RWPE2 (cell line): ENCODE measurements at regions not wholly inside any gene's neighbourhood (a gene's known extent, or its start where the extent isn't known, plus 50 kb on each side); places are given as distances from the start of the nearest gene placed in this dataset.

Experiments
- ATAC-seq: fragments of 200-7000 bp; cut with Tn5 transposase; 3 replicates; pipeline ENCODE4 v1.9.1; 2021; ENCODE audit warnings: low read depth
- DNase-seq: peaks from one replicate; pipeline ENCODE4 v3.0.0-alpha.2; 2020; ENCODE audit warnings: low spot score
- H3K27ac ChIP-seq: fragments of 450-650 bp; 2 replicates; pipeline ENCODE4 v1.5.1; 2017; ENCODE audit warnings: mild to moderate bottlenecking; ENCODE audit not compliant: poor library complexity, severe bottlenecking
- H3K27me3 ChIP-seq: fragments of 250-450 bp; sonication (Bioruptor Pico); 2 replicates; pipeline ENCODE4 v1.5.1; 2021; ENCODE audit warnings: mild to moderate bottlenecking, moderate library complexity; ENCODE audit not compliant: insufficient read depth, poor library complexity, severe bottlenecking
- H3K36me3 ChIP-seq: fragments of 250-450 bp; sonication (Bioruptor Pico); 2 replicates; pipeline ENCODE4 v1.5.1; 2020; ENCODE audit warnings: low read depth, mild to moderate bottlenecking, moderate library complexity
- H3K4me1 ChIP-seq: fragments of 250-450 bp; sonication (Bioruptor Pico); 2 replicates; pipeline ENCODE4 v1.5.1; 2021; ENCODE audit warnings: mild to moderate bottlenecking, moderate library complexity; ENCODE audit not compliant: insufficient read depth, poor library complexity, severe bottlenecking
- H3K4me3 ChIP-seq: fragments of 250-450 bp; sonication (Bioruptor Pico); 2 replicates; pipeline ENCODE4 v1.5.1; 2021; ENCODE audit warnings: mild to moderate bottlenecking, moderate library complexity; ENCODE audit not compliant: severe bottlenecking
- H3K9me3 ChIP-seq: fragments of 250-450 bp; sonication (Bioruptor Pico); 2 replicates; pipeline ENCODE4 v1.5.1; 2021; ENCODE audit warnings: mild to moderate bottlenecking, moderate library complexity; ENCODE audit not compliant: severe bottlenecking
- CTCF ChIP-seq: fragments of 450-650 bp; IDR thresholded peaks from one replicate; pipeline ENCODE4 v1.5.1; 2017; ENCODE audit warnings: mild to moderate bottlenecking, moderate library complexity; ENCODE audit not compliant: poor library complexity, severe bottlenecking

GRCh38 chr3:6216135-6217026 is 644.5 kb upstream of the GRM7 start:
- no peak for TF ChIP-seq CTCF
- Histone ChIP-seq H3K36me3 (no peaks in the 10 kb centered on the region), H3K27ac (no peak overlapping the region), H3K27me3 (no peaks in the 10 kb centered on the region), H3K9me3 (no peaks in the 10 kb centered on the region), H3K4me1 (no peaks in the 10 kb centered on the region), H3K4me3 (no peak overlapping the region)
- ATAC-seq, result no peak
- DNase-seq, result no peak

- TF ChIP-seq CTCF, result no peak
- H3K4me3 ChIP-seq, result no peak overlapping the region
- ATAC-seq, result no peak
Measured at GRCh38 chr3:6220447-6220846, 640.5 kb upstream of the GRM7 start.

GRCh38 chr3:6222069-6222468 is 638.8 kb upstream of the GRM7 start:
- Histone ChIP-seq H3K4me1 (no peaks in the 10 kb centered on the region), H3K36me3 (no peaks in the 10 kb centered on the region), H3K4me3 (no peak overlapping the region), H3K27me3 (no peaks in the 10 kb centered on the region), H3K9me3 (no peaks in the 10 kb centered on the region), H3K27ac (no peak overlapping the region)
- ATAC-seq (no peak), DNase-seq (no peak)
- no peak for TF ChIP-seq CTCF

More at GRCh38 chr3:6220447-6220846, 640.5 kb upstream of the GRM7 start:
- H3K27ac ChIP-seq, result no peak overlapping the region
- H3K27me3 ChIP-seq, result no peaks in the 10 kb centered on the region
- no peak for DNase-seq
- H3K9me3 ChIP-seq, result no peaks in the 10 kb centered on the region
- no peaks in the 10 kb centered on the region for H3K36me3 ChIP-seq
- no peaks in the 10 kb centered on the region for H3K4me1 ChIP-seq

GRCh38 chr3:6223572-6223971 is 637.3 kb upstream of the GRM7 start:
- Histone ChIP-seq H3K36me3 (no peaks in the 10 kb centered on the region), H3K4me3 (no peak overlapping the region), H3K27ac (no peak overlapping the region), H3K4me1 (no peaks in the 10 kb centered on the region), H3K27me3 (no peaks in the 10 kb centered on the region), H3K9me3 (no peaks in the 10 kb centered on the region)
- no peak for TF ChIP-seq CTCF
- DNase-seq (no peak), ATAC-seq (no peak)
